Body of pancreas (tissue), 4 donors: ENCODE measurements at regions not wholly inside any gene's neighbourhood (a gene's known extent, or its start where the extent isn't known, plus 50 kb on each side); places are given as distances from the start of the nearest gene placed in this dataset.
A peak's percentile ranks its signal among the peaks of the same experiment; 100 is the strongest.

Source experiments
- ATAC-seq: fragments of 150-250 bp; one replicate; pipeline ENCODE4 v1.9.1; 2016
- DNase-seq, 4 donors: peaks; one replicate each; pipeline ENCODE4 v3.0.0-alpha.2; 2019
- H3K27ac ChIP-seq, 4 donors: fragments of 200-600 bp; sonication (generic); 1 replicate in 3 of 4; 2 replicates in 1 of 4; pipeline versions ENCODE4 v1.5.1 to v1.6.1; 2016 to 2019; ENCODE audit warnings: mild to moderate bottlenecking in 1 of 4, mixed read lengths in 1 of 4, moderate library complexity in 1 of 4
- H3K27me3 ChIP-seq, 2 donors: fragments of 200-600 bp; sonication (generic); one replicate each; pipeline ENCODE4 v1.6.0; 2016; ENCODE audit warnings: mild to moderate bottlenecking in 1 of 2
- H3K36me3 ChIP-seq, 2 donors: fragments of 200-600 bp; sonication (generic); replicated peaks in 1 of 2; 2 replicates each; pipeline ENCODE4 v1.5.1; 2016; ENCODE audit warnings: low read depth in 2 of 2; ENCODE audit not compliant: insufficient read depth in 1 of 2
- H3K4me1 ChIP-seq: fragments of 200-600 bp; sonication (generic); one replicate; pipeline ENCODE4 v1.6.0; 2016
- H3K4me3 ChIP-seq, 2 donors: fragments of 200-600 bp; sonication (generic); 1 replicate in 1 of 2; 2 replicates in 1 of 2; pipeline ENCODE4 v1.5.1; 2016 to 2019
- H3K9me3 ChIP-seq, 3 donors: fragments of 200-600 bp; sonication (generic); 1 replicate in 2 of 3; 2 replicates in 1 of 3; pipeline ENCODE4 v1.5.1; 2016
- POLR2A ChIP-seq, 3 donors: fragments of 450-650 bp; IDR thresholded peaks; one replicate each; pipeline ENCODE4 v1.6.1; 2016; ENCODE audit warnings: antibody characterized with exemption in 3 of 3, mild to moderate bottlenecking in 2 of 3
- WGBS, 2 donors: methylation state at CpG; one replicate each; pipeline ENCODE4 v1.1.5; 2017; 5-methylcytosine and 5-hydroxymethylcytosine counted together
- intact Hi-C: fragments of 100-400 bp; cut with DNase I; formaldehyde crosslinking; loops from one replicate; pipeline ENCODE4 v1.15.1; 2023
- TF ChIP-seq, protein P1 (sequence below), 7 experiments: fragments of 450-650 bp in 4 of 7; fragments of 200-600 bp in 3 of 7; sonication (generic) in 3 of 7; IDR thresholded peaks; one replicate each; pipeline ENCODE4 v1.5.1; 2016 to 2019; ENCODE audit warnings: antibody characterized with exemption in 7 of 7

DNA sequence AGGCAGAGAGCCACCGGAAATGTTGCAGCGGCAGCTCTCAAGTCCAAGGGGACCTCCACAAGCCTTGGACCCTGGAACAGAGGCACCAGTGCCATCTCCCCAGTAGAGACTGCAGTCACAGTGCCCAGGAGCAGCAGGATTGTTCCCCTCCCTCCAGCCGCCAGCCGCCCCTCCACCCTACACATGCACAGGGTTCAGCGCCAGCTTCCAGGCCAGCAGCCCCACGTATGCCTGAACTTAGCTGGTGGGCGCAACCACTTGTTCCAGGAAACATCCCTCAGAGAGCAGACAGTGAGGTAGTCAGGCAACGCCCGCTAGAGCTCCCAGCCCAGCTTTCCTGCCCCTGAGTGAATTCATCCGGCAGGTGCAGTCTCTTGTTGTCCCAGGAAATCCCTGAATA lies 1098.1 kb upstream of the NCAM2 start:
- Histone ChIP-seq H3K27ac (no peak overlapping the region), H3K4me3 (no peak overlapping the region), H3K4me1 (no peaks in the 10 kb centered on the region), H3K36me3 (no peaks in the 10 kb centered on the region), H3K9me3 (no peaks in the 10 kb centered on the region), H3K27me3 (no peaks in the 10 kb centered on the region)
- DNase-seq (no peak), ATAC-seq (no peak)
- TF ChIP-seq POLR2A (IDR thresholded peaks at IDR 0.05) = no peak
- TF ChIP-seq, protein P1, sequence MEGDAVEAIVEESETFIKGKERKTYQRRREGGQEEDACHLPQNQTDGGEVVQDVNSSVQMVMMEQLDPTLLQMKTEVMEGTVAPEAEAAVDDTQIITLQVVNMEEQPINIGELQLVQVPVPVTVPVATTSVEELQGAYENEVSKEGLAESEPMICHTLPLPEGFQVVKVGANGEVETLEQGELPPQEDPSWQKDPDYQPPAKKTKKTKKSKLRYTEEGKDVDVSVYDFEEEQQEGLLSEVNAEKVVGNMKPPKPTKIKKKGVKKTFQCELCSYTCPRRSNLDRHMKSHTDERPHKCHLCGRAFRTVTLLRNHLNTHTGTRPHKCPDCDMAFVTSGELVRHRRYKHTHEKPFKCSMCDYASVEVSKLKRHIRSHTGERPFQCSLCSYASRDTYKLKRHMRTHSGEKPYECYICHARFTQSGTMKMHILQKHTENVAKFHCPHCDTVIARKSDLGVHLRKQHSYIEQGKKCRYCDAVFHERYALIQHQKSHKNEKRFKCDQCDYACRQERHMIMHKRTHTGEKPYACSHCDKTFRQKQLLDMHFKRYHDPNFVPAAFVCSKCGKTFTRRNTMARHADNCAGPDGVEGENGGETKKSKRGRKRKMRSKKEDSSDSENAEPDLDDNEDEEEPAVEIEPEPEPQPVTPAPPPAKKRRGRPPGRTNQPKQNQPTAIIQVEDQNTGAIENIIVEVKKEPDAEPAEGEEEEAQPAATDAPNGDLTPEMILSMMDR (IDR thresholded peaks at IDR 0.05) = no peak
- intact Hi-C loops = no loop called here
- 89 to 100% methylated on average over 4 to 9 of the region's 10 CpGs for whole genome bisulfite sequencing, 2 donors

DNA sequence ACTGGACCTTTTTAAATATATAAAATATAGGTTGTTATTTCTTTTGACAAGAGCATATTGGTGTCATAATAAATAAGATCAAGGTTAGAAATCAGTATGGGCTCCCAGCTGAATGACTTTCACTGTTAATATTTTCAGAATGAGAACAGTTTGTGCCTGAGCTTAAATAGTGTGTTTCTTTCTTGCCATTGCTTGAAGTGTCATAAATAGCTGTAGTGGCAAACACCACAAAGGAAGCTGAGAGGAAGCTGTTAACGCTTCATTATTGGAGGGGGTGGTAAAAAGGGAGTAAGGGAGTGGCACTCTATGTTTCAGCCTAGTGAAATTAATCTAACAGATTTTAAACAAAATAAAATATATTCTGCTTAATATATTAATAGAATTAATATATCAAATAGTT lies 1089.8 kb upstream of the NCAM2 start:
- ATAC-seq (no peak), DNase-seq (no peak)
- Histone ChIP-seq H3K4me3 (no peak overlapping the region), H3K36me3 (no peaks in the 10 kb centered on the region), H3K4me1 (no peaks in the 10 kb centered on the region), H3K27ac (no peak overlapping the region), H3K9me3 (no peaks in the 10 kb centered on the region), H3K27me3 (no peaks in the 10 kb centered on the region)
- TF ChIP-seq, protein P1 (IDR thresholded peaks at IDR 0.05) = no peak
- no peak for TF ChIP-seq POLR2A (IDR thresholded peaks at IDR 0.05)
- intact Hi-C loops = no loop called here
- 73 to 83% methylated on average over 1 of the region's 1 CpG for WGBS, 2 donors

DNA sequence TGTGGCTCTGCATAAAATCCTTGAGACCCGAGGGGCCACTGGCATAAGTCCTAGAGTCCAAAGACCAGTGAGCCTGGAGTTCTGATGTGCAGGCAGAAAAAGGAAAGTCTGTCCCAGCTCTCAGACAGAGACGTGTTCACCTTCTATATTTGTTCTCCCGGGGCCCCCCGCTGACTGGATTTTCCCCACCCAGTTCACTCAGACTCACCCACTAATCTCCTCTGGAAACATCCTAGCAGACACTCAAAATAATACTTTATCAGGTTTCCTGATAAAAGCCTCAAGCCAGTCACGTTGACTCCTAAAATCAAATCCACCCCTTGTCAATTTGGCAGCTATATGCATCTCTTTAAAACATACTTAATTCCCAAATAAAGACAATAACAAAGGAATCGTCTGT lies 1084.2 kb upstream of the NCAM2 start:
- H3K36me3 ChIP-seq = no peaks in the 10 kb centered on the region
- H3K4me1 ChIP-seq = no peaks in the 10 kb centered on the region
- no peak overlapping the region for H3K27ac ChIP-seq
- DNase-seq (no peak), ATAC-seq (no peak)
- intact Hi-C loops = no loop called here
- 47 to 57% methylated on average over 6 of the region's 6 CpGs for WGBS, 2 donors
- H3K27me3 ChIP-seq = no peaks in the 10 kb centered on the region
- H3K4me3 ChIP-seq = no peak overlapping the region
- TF ChIP-seq POLR2A (IDR thresholded peaks at IDR 0.05) = no peak
- TF ChIP-seq, protein P1 (IDR thresholded peaks at IDR 0.05) = no peak
- no peaks in the 10 kb centered on the region for H3K9me3 ChIP-seq

DNA sequence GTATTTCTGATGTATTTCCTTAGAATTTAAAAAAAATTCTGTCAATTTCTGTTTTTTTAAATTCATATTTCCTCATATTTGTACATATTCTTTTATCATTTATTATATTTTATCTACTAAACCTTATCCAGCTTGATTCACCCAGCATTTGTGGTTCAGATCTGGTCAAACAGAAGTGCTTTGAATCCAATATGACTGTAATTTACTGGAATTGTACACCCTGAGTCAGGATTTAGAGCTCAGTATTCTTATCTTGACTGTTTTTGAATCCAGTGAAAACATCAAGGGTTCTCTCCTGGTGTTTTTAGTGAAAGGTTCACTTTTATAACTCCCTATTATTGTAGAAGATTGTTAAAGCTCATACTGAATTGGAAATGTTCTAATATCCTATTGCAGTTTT lies 1077.0 kb upstream of the NCAM2 start:
- H3K4me3 ChIP-seq = no peak overlapping the region
- no peaks in the 10 kb centered on the region for H3K27me3 ChIP-seq
- no peaks in the 10 kb centered on the region for H3K4me1 ChIP-seq
- no peak for TF ChIP-seq POLR2A (IDR thresholded peaks at IDR 0.05)
- TF ChIP-seq, protein P1 (IDR thresholded peaks at IDR 0.05) = no peak
- H3K27ac ChIP-seq = no peak overlapping the region
- no peaks in the 10 kb centered on the region for H3K36me3 ChIP-seq
- DNase-seq (no peak), ATAC-seq (no peak)
- H3K9me3 ChIP-seq = no peaks in the 10 kb centered on the region
- intact Hi-C loops = no loop called here

DNA sequence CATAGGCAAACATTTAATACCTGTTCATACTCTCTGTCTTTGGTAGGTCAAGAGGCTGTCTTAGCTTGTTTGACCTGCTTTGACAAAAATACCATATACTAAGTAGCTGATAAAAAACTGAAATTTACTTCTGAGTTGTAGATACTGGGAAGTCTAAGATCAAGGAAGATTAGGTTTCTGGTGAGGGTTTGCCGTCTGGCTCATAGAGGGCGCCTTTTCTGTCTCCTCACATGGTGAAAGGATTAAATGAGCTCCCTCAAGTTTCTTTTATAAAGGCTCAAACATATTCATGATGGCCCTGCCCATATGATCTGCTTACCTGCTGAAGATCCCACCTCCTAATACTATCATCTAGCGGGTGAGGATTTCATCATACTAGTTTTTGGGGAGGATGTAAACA lies 1076.1 kb upstream of the NCAM2 start:
- H3K4me3 ChIP-seq = no peak overlapping the region
- no peaks in the 10 kb centered on the region for H3K36me3 ChIP-seq
- no peak for ATAC-seq
- H3K27ac ChIP-seq = peak overlapping the region in 1 of 4 donors; percentile 11
- H3K4me1 ChIP-seq = no peaks in the 10 kb centered on the region
- no peaks in the 10 kb centered on the region for H3K9me3 ChIP-seq
- TF ChIP-seq POLR2A (IDR thresholded peaks at IDR 0.05) = no peak
- TF ChIP-seq, protein P1 (IDR thresholded peaks at IDR 0.05) = no peak
- H3K27me3 ChIP-seq = no peaks in the 10 kb centered on the region
- DNase-seq = no peak
- intact Hi-C loops = no loop called here
- 79 to 94% methylated on average over 3 of the region's 3 CpGs for WGBS, 2 donors
